ENCODE measurements at regions not wholly inside any gene's neighbourhood (a gene's known extent, or its start where the extent isn't known, plus 50 kb on each side); places are given as distances from the start of the nearest gene placed in this dataset.

DNA sequence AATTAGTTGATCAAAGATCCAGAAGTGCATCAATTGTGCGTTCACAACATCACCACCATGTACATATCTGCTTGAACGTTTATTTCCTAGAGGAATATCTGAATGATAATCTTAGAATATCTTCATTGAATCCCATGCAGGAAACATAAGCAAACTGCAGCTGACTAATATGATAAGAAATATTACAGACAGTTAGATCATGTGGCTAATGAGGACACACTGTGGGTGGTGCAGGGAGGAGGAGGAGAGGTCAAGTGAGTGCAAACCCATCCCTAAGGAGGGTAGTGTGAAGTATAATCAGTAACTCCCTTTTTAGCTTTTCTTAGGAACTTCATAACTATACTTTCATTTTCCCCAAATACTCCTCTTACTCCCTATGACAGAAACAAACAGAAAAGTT is 58.3 kb upstream of the HPGD start:
- no peak for TF ChIP-seq ZNF549 (tag by site-specific recombination; IDR thresholded peaks at IDR 0.05)
- TF ChIP-seq ZNF221 (tag by site-specific recombination; IDR thresholded peaks at IDR 0.05; ENCODE audit: borderline replicate concordance): no peak
- TF ChIP-seq, protein P1, sequence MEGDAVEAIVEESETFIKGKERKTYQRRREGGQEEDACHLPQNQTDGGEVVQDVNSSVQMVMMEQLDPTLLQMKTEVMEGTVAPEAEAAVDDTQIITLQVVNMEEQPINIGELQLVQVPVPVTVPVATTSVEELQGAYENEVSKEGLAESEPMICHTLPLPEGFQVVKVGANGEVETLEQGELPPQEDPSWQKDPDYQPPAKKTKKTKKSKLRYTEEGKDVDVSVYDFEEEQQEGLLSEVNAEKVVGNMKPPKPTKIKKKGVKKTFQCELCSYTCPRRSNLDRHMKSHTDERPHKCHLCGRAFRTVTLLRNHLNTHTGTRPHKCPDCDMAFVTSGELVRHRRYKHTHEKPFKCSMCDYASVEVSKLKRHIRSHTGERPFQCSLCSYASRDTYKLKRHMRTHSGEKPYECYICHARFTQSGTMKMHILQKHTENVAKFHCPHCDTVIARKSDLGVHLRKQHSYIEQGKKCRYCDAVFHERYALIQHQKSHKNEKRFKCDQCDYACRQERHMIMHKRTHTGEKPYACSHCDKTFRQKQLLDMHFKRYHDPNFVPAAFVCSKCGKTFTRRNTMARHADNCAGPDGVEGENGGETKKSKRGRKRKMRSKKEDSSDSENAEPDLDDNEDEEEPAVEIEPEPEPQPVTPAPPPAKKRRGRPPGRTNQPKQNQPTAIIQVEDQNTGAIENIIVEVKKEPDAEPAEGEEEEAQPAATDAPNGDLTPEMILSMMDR (tag by site-specific recombination; IDR thresholded peaks at IDR 0.05): no peak
- TF ChIP-seq ZNF146 (tag by site-specific recombination; IDR thresholded peaks at IDR 0.05): no peak
- no peak for TF ChIP-seq ZNF626 (tag by site-specific recombination; IDR thresholded peaks at IDR 0.05)
- TF ChIP-seq, protein P2, sequence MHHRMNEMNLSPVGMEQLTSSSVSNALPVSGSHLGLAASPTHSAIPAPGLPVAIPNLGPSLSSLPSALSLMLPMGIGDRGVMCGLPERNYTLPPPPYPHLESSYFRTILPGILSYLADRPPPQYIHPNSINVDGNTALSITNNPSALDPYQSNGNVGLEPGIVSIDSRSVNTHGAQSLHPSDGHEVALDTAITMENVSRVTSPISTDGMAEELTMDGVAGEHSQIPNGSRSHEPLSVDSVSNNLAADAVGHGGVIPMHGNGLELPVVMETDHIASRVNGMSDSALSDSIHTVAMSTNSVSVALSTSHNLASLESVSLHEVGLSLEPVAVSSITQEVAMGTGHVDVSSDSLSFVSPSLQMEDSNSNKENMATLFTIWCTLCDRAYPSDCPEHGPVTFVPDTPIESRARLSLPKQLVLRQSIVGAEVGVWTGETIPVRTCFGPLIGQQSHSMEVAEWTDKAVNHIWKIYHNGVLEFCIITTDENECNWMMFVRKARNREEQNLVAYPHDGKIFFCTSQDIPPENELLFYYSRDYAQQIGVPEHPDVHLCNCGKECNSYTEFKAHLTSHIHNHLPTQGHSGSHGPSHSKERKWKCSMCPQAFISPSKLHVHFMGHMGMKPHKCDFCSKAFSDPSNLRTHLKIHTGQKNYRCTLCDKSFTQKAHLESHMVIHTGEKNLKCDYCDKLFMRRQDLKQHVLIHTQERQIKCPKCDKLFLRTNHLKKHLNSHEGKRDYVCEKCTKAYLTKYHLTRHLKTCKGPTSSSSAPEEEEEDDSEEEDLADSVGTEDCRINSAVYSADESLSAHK (tag by site-specific recombination; IDR thresholded peaks at IDR 0.05): no peak

Data from HEK293 (cell line).